Ectodermal cell (in vitro differentiated cells): ENCODE measurements at regions not wholly inside any gene's neighbourhood (a gene's known extent, or its start where the extent isn't known, plus 50 kb on each side); places are given as distances from the start of the nearest gene placed in this dataset.
A peak's percentile ranks its signal among the peaks of the same experiment; 100 is the strongest.

Source experiments
- H3K27ac ChIP-seq: 2 replicates; pipeline ENCODE4 v1.7.0; 2013; ENCODE audit warnings: mild to moderate bottlenecking, low read depth, low read length; ENCODE audit not compliant: insufficient read depth, poor library complexity, severe bottlenecking
- H3K27me3 ChIP-seq: 2 replicates; pipeline ENCODE4 v1.7.0; 2013; ENCODE audit warnings: mild to moderate bottlenecking, low read length; ENCODE audit not compliant: insufficient read depth, control insufficient read depth, poor library complexity, severe bottlenecking
- H3K36me3 ChIP-seq: one replicate; pipeline ENCODE4 v1.7.0; 2013; ENCODE audit warnings: low read length; ENCODE audit not compliant: control insufficient read depth, insufficient read depth
- H3K4me1 ChIP-seq: one replicate; pipeline ENCODE4 v1.7.0; 2013; ENCODE audit warnings: low read length; ENCODE audit not compliant: control insufficient read depth, insufficient read depth
- H3K4me3 ChIP-seq: 2 replicates; pipeline ENCODE4 v1.7.0; 2013; ENCODE audit warnings: low read depth, low read length, control low read depth; ENCODE audit not compliant: insufficient read depth
- H3K9me3 ChIP-seq: 2 replicates; pipeline ENCODE4 v1.7.0; 2013; ENCODE audit warnings: mild to moderate bottlenecking, low read length, moderate library complexity; ENCODE audit not compliant: control insufficient read depth
- WGBS, 2 experiments: methylation state at CpG; one replicate each; pipeline ENCODE4 v1.1.7; 2013; ENCODE audit warnings: missing lambda C conversion rate in 2 of 2; 5-methylcytosine and 5-hydroxymethylcytosine counted together

- no peaks in the 10 kb centered on the region for H3K4me1 ChIP-seq
- 8 to 10% methylated on average over 70 of the region's 70 CpGs for WGBS, 2 experiments
- H3K36me3 ChIP-seq: no peaks in the 10 kb centered on the region
- H3K4me3 ChIP-seq: peak overlapping the region; percentile 19
- H3K27me3 ChIP-seq: peaks cover 18% of the 10 kb centered on the region
- no peak overlapping the region for H3K27ac ChIP-seq
- no peaks in the 10 kb centered on the region for H3K9me3 ChIP-seq
Observed at GRCh38 chr1:8217011-8217711, 100.8 kb upstream of the SLC45A1 start.

DNA sequence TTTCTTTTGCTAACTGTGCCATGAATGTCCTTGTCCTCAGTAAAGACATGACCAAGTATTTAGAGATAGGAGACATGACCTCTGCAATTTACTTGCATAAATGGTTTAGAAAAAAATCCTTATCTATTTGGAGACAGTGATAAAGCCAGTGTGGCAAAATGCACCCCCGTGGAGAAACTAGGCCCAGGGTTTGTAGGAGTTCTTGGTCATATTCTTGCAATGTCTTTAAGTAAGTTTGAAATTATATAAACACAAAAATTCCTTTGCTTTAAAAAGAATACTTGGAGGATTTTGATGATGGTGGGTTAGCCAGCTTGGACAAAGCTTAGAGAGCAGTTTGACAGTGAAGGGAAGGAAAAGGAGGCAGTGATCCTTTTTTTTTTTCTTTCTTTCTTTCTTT lies 101.9 kb upstream of the SLC45A1 start:
- WGBS, 2 experiments: 100% methylated on average over 1 of the region's 1 CpG; no CpG with 5 or more reads in 1 of the 2 experiments

DNA sequence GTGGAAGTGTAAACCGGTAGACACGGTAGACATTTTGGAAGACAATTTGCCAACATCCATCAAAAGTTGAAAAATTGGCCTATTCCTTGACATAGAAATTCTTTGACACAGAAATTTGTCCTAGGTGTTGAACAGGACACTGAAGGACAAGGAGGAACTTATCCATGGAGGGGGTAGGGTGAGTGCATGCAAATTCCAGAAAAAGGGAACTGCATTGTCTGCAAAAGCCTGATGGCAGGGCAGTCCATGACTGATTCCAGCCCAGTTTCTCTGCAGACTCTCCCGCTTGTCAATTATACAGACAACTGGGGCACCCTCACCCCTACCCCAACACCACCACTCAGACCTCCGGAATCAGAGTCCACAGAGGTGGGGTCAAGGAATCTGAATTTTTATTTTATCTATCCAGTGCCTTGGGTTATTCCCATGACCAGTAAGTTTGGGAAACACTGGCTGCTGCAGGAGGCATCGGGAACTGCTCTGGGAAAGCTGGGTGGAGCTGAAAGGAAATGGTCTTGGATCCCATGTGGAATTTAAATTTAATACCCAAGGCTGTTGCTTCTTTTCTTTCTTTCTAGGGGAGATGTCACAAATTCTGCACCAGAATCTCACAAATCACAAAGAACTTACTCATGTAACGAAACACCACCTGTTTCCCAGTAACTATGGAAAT lies 103.3 kb upstream of the SLC45A1 start:
- Histone ChIP-seq H3K36me3 (no peaks in the 10 kb centered on the region), H3K4me3 (no peak overlapping the region), H3K27me3 (peaks cover 18% of the 10 kb centered on the region), H3K9me3 (no peaks in the 10 kb centered on the region), H3K4me1 (no peaks in the 10 kb centered on the region), H3K27ac (no peak overlapping the region)
- 85 to 86% methylated on average over 5 of the region's 6 CpGs for WGBS, 2 experiments

More for the DNA sequence above, 101.9 kb upstream of the SLC45A1 start:
- H3K36me3 ChIP-seq: no peaks in the 10 kb centered on the region
- no peaks in the 10 kb centered on the region for H3K4me1 ChIP-seq
- no peak overlapping the region for H3K27ac ChIP-seq
- no peak overlapping the region for H3K4me3 ChIP-seq
- peaks cover 18% of the 10 kb centered on the region for H3K27me3 ChIP-seq
- H3K9me3 ChIP-seq: no peaks in the 10 kb centered on the region

- Histone ChIP-seq H3K27ac (no peak overlapping the region), H3K36me3 (no peaks in the 10 kb centered on the region), H3K27me3 (peaks cover 17% of the 10 kb centered on the region), H3K4me1 (no peaks in the 10 kb centered on the region), H3K4me3 (no peak overlapping the region), H3K9me3 (no peaks in the 10 kb centered on the region)
- 88 to 90% methylated on average over 9 of the region's 9 CpGs for WGBS, 2 experiments
Observed at GRCh38 chr1:8213676-8214075, 104.2 kb upstream of the SLC45A1 start.

- Histone ChIP-seq H3K27ac (no peak overlapping the region), H3K27me3 (peaks cover 12% of the 10 kb centered on the region), H3K4me1 (no peaks in the 10 kb centered on the region), H3K36me3 (no peaks in the 10 kb centered on the region), H3K4me3 (no peak overlapping the region), H3K9me3 (no peaks in the 10 kb centered on the region)
- WGBS, 2 experiments: 93 to 97% methylated on average over 9 of the region's 9 CpGs
Observed at GRCh38 chr1:8213136-8213535, 104.8 kb upstream of the SLC45A1 start.

- no peak overlapping the region for H3K4me3 ChIP-seq
- peaks cover 7% of the 10 kb centered on the region for H3K27me3 ChIP-seq
- no peaks in the 10 kb centered on the region for H3K4me1 ChIP-seq
- H3K36me3 ChIP-seq: no peaks in the 10 kb centered on the region
- 80 to 81% methylated on average over 8 of the region's 8 CpGs for WGBS, 2 experiments
- H3K9me3 ChIP-seq: no peaks in the 10 kb centered on the region
- H3K27ac ChIP-seq: no peak overlapping the region
Observed at GRCh38 chr1:8212580-8213031, 105.3 kb upstream of the SLC45A1 start.

DNA sequence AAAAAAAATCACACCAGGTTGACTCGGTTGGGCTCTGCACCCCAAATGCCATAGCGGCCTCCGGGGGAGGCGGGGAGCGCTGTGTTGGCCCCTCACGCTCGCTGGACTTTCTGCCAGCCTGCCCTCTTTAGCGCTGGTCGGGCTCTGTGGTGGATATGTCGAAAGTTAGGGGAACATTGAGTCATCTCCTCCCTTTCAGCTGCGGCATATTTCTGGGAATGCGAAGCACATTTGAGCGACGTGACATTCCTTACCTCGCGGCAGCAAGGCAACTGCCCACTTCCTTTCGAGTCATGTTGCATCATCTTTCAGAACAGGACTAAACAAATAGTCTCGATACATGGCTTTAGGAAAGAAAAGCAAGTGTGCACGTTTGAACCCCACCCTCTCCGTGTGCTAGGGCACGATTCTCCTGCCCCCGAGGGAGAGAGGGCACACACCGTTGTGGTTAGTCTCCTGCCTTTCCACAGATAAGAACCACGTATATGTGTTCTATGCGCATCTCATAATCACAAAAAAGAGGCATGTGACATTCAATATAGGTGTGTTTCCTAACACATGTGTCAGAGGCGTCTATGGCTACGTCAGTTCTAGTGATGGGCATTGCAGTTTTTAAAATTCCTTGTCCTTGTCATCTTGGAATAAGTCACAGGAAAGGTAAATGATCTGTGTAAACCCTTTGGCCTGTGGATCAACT lies 105.9 kb upstream of the SLC45A1 start:
- Histone ChIP-seq H3K36me3 (no peaks in the 10 kb centered on the region), H3K4me3 (no peak overlapping the region), H3K27me3 (peaks cover 4% of the 10 kb centered on the region), H3K4me1 (no peaks in the 10 kb centered on the region), H3K9me3 (no peaks in the 10 kb centered on the region), H3K27ac (no peak overlapping the region)
- 89 to 90% methylated on average over 27 of the region's 27 CpGs for WGBS, 2 experiments

- no peaks in the 10 kb centered on the region for H3K36me3 ChIP-seq
- no peak overlapping the region for H3K27ac ChIP-seq
- H3K4me1 ChIP-seq: no peaks in the 10 kb centered on the region
- WGBS, 2 experiments: 90 to 92% methylated on average over 17 of the region's 17 CpGs
- no peaks in the 10 kb centered on the region for H3K27me3 ChIP-seq
- H3K9me3 ChIP-seq: no peaks in the 10 kb centered on the region
- H3K4me3 ChIP-seq: no peak overlapping the region
Observed at GRCh38 chr1:8211251-8211882, 106.5 kb upstream of the SLC45A1 start.

DNA sequence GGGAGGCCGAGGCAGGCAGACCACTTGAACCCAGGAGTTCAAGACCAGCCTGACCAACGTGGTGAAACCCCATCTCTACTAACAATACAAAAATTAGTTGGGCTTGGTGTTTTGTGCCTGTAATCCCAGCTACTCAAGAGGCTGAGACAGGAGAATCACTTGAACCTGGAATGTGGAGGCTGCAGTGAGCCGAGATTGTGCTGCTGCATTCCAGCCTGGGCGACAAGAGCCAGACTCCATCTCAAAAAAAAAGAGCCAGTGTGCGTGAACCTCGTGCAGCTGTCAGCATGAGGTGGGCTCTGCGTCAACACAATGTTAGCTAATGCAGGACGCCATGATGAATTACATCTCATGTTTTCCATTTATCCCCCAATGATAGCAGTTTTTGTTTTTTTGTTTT lies 110.7 kb upstream of the SLC45A1 start:
- Histone ChIP-seq H3K4me1 (peaks cover 1% of the 10 kb centered on the region), H3K27ac (no peak overlapping the region), H3K9me3 (no peaks in the 10 kb centered on the region), H3K36me3 (no peaks in the 10 kb centered on the region), H3K27me3 (no peaks in the 10 kb centered on the region), H3K4me3 (no peak overlapping the region)
- 93 to 96% methylated on average over 8 of the region's 8 CpGs for WGBS, 2 experiments

DNA sequence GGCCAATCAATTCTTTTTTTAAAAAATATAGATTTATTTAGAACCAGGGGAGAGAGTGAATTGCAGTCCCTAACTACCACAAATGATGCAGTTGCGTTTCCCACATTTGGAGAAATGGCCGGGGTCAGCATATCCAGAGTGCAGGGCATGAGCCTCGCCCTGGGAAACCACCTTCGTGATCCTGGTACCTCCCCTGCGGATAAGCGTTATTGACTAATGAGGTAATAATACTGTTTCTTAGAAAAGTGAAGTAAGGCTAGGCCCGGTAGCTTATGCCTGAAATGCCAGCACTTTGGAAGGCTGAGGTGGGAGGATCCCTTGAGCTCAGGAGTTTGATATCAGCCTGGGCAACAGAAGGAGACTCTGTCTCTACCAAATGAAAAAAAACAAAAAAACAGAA lies 111.5 kb upstream of the SLC45A1 start:
- no peaks in the 10 kb centered on the region for H3K27me3 ChIP-seq
- H3K27ac ChIP-seq: no peak overlapping the region
- WGBS, 2 experiments: 93 to 95% methylated on average over 7 of the region's 7 CpGs
- H3K4me3 ChIP-seq: no peak overlapping the region
- no peaks in the 10 kb centered on the region for H3K9me3 ChIP-seq
- H3K36me3 ChIP-seq: no peaks in the 10 kb centered on the region
- H3K4me1 ChIP-seq: peaks cover 9% of the 10 kb centered on the region
